ENCODE measurements at regions not wholly inside any gene's neighbourhood (a gene's known extent, or its start where the extent isn't known, plus 50 kb on each side); places are given as distances from the start of the nearest gene placed in this dataset.

- no peak for DNase-seq
Measured at GRCh38 chr21:43316156-43316845, 110.6 kb downstream of the SIK1 start.

- peak in 1 of 2 donors; percentile 27 for DNase-seq
Measured at GRCh38 chr21:43315244-43316137, 111.4 kb downstream of the SIK1 start.

- no peak for DNase-seq
Measured at GRCh38 chr21:43313939-43314405, 113.0 kb downstream of the SIK1 start.

GRCh38 chr21:43313221-43313938 lies 113.6 kb downstream of the SIK1 start:
- DNase-seq, result no peak

GRCh38 chr21:43312751-43313169 lies 114.2 kb downstream of the SIK1 start:
- no peak for DNase-seq

- DNase-seq, result no peak
Measured at GRCh38 chr21:43312011-43312410, 114.9 kb downstream of the SIK1 start.

GRCh38 chr21:43311301-43311817 lies 115.6 kb downstream of the SIK1 start:
- no peak for DNase-seq

- no peak for DNase-seq
Measured at GRCh38 chr21:43308815-43309283, 118.1 kb downstream of the SIK1 start.

- no peak for DNase-seq
Measured at GRCh38 chr21:43308101-43308814, 118.7 kb downstream of the SIK1 start.

GRCh38 chr21:43307677-43308070 lies 119.3 kb downstream of the SIK1 start:
- DNase-seq, result no peak

GRCh38 chr21:43306911-43307676 lies 119.8 kb downstream of the SIK1 start:
- no peak for DNase-seq

- no peak for DNase-seq
Measured at GRCh38 chr21:43306391-43306790, 120.5 kb downstream of the SIK1 start.

GRCh38 chr21:43305811-43306311 lies 121.1 kb downstream of the SIK1 start:
- no peak for DNase-seq

GRCh38 chr21:43305336-43305665 lies 121.6 kb downstream of the SIK1 start:
- DNase-seq, result no peak

GRCh38 chr21:43304621-43305335 lies 122.2 kb downstream of the SIK1 start:
- no peak for DNase-seq

GRCh38 chr21:43304206-43304605 lies 122.7 kb downstream of the SIK1 start:
- DNase-seq, result no peak

- no peak for DNase-seq
Measured at GRCh38 chr21:43303275-43304178, 123.4 kb downstream of the SIK1 start.

GRCh38 chr21:43302769-43303168 lies 124.2 kb downstream of the SIK1 start:
- no peak for DNase-seq

- DNase-seq, result no peak
Measured at GRCh38 chr21:43302062-43302700, 124.8 kb downstream of the SIK1 start.

Measured in bone marrow (tissue), 2 donors.